HG03521 (cell line): ENCODE measurements at regions not wholly inside any gene's neighbourhood (a gene's known extent, or its start where the extent isn't known, plus 50 kb on each side); places are given as distances from the start of the nearest gene placed in this dataset.
"Not testable (repeated sequence)": the region's sequence is repeated elsewhere in the genome, so short reads cannot be mapped to it uniquely, and the experiment has no call there.

Experiments
- ATAC-seq: cut with Tn5 transposase; IDR thresholded peaks from one replicate; pipeline ENCODE4 v1.9.1; 2021; ENCODE audit warnings: mild to moderate bottlenecking, moderate library complexity; ENCODE audit not compliant: unreplicated experiment

DNA sequence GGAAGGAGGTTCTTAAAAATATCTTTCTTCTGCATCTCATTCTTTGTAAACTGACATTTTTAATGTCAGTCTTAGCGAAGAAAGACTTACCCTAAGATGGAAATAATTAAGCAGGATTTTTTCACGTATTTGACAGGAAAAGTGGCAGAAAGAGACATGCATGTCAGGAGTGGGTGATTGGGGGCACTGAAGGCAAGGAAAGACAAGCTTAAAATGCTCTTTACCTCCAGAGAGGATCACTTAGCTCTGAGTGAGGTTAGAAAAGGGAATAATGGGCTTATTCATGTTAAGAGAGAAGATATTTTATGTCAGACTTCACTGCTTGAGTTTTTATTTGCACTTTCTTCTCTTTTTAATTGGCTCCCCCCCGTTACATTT lies 1358.2 kb upstream of the TMEM132C start:
- no peak for ATAC-seq

GRCh38 chr12:126910570-126910969 lies 1356.4 kb upstream of the TMEM132C start:
- ATAC-seq = no peak

- ATAC-seq = no peak
Measured at GRCh38 chr12:126912111-126912510, 1354.9 kb upstream of the TMEM132C start.

- ATAC-seq = no peak
Measured at GRCh38 chr12:126914170-126914793, 1352.7 kb upstream of the TMEM132C start.

DNA sequence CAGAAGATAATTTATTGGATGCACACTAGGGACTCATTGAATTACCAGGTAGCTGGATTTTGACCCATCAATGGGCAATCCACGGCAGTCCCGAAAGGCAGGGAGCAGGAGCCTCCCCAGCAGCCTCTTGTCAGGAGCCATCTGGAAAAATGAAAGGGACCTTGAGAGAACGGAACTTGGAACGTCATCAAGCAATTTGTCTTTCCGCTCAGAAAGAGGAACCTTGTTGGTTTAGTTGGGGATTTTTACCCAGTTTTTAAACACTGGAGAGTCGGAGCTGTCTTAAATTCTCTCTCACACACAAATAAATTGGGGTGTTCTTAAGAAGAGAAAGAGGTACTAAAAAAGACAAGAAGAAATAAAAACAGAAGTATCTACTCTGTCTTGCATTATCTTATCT lies 1351.7 kb upstream of the TMEM132C start:
- ATAC-seq = no peak

DNA sequence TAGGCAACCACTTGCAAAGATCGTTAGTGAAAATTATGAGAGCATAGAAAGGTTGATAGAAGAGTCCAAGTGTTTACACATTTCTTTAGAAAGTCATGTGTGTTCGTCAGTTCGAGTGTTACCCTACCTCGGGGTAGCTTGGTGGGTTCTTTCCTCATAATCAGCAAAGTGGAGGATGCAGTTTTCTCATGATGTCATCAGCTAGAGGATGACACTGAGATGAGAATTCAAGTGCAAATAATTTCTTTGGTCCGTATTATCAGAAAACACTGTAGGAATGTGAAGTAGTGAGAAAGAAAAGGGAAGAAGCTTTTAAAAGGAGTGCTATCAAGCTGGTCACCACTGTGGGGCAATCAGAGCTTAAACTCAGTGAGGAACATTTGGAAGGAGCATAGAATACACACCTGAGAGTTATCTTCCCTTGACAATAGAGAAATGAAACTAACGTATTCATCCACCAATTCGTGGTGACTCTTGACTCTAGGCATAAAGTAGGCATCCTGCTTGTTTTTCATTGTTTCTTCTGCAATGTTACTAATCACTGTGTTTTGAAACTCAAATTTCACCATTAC lies 1340.9 kb upstream of the TMEM132C start:
- ATAC-seq = no peak

DNA sequence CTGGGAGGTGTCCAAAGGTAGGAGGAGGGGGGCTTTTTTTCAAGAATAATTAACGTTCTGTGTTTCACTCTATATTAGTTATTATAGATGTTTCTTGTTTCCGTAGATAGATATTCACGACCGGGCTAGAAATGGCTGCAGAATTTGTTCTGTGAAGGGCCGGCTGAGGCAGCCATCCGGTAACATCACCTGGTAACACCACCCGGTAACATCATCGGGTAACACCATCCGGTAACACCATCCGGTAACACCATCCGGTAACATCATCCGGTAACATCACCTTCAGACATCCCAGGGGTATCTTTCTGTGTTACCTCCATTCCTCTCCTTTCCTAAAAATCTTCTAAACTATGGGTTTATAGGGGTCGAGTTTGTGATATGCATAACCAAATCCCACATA lies 1336.7 kb upstream of the TMEM132C start:
- ATAC-seq = no peak

DNA sequence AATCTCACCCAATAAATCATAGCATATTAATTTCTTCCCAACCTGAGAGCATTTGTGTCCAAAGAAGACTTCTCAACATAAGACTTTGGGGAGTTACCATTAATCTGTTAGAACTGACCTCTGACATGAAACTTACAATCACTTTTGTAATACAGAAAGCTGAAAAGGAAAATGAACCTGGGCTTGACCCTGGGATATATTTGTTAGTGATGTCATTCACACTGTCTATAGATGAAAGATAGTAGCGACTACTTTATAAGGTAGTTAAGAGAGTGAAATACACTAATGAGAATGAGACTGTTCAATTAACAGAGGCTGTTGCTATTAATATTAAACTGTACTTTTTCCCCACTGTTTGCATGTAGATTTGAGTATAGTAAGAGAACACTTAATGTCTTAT lies 1334.8 kb upstream of the TMEM132C start:
- ATAC-seq = no peak

- ATAC-seq = no peak
Measured at GRCh38 chr12:126935435-126935834, 1331.5 kb upstream of the TMEM132C start.

- ATAC-seq = peak; percentile 51
Measured at GRCh38 chr12:126936181-126936851, 1330.7 kb upstream of the TMEM132C start.

- no peak for ATAC-seq
Measured at GRCh38 chr12:126937431-126937830, 1329.5 kb upstream of the TMEM132C start.

DNA sequence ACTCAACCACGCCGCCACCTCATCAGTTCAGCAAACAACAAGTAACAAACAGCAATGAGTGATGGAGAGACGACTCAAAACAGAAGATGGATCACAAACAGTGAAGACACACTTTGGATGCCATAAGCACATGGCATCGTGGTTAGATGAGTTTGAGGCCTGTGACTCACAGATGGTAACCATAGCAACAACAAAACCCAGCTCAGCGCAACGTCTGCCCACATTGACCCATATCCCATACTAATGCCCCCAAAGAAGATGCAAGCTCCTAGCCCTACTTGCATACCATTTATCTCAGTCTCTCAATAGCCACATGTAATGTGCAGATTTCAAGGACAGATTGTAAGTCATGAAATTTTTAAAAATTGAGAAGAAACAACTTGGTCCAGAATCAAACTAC lies 1322.3 kb upstream of the TMEM132C start:
- no peak for ATAC-seq

DNA sequence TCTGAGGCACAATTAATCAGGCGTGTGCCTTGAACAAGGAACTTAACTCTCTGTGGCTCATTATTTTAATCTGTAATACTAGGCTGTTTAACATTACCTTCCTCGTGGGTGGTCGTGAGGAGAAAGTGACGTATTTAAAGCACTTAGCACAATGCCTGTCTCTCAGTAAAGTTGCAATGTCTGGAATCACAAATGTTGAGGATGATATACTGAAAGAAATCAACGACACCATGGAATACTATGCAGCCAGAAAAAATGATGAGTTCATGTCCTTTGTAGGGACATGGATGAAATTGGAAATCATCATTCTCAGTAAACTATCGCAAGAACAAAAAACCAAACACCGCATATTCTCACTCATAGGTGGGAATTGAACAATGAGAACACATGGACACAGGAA lies 1320.0 kb upstream of the TMEM132C start:
- ATAC-seq = not testable (repeated sequence)

DNA sequence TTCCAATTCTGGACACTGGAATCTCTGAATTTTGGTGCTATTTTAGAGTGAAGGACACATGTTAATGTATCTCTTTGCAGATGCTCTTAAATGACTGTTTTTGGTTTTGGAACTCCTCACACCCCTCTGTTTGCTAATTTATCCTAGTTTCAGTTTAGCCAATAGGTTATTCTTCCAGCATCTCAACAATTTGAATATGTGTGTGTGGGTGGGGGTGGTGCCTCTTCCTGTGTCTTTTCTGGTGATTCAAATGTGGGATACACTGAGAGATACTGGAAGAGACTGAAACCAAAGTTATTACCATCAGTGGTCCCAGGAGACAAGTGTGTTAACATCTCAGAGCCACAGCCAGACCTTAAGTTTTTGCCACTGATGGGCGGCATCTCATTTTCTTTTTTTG lies 1317.4 kb upstream of the TMEM132C start:
- no peak for ATAC-seq

- ATAC-seq = no peak
Measured at GRCh38 chr12:126950266-126950665, 1316.7 kb upstream of the TMEM132C start.

DNA sequence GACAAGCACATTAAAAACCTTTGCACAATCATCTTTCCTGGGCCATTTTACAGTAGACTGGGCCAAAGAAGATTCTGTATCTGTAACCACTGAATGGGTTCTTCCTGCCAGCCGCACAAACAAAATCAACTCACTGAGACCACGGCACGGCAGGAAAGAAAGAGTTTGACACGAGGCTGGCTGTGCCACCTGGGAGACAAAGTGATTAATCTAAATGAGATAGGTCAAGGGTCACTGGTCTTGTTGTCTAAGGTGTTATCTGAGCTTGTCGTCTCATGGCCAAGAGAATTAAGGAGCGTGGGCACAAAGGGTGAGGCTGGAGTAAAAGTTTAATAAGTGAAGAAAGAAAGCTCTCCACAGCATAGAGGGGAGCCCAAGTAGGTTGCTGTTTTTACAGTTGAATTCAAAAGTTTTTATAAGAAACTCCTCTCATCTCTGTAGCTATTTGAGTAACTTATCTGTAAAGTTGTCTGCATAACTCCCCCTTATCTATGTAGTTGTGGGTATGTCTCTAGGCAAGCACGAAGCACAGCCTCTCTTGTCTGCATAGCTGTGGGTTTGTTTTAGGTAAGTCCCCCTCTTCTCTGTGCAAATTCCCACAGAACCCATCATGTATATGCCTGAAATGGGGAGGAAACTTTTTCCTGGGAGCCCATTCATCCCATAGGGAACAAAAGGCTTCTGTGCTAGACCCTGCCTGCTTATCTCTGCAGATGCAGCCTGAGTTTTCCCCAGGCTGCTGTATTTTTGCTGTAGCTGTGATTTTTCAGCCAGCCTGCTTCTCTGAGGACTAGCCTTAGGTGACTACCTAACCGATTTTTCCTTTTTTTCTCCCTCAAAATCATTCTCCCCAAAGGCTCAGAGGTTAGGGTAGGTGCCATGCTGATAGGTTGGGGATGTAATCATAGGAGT lies 1314.6 kb upstream of the TMEM132C start:
- no peak for ATAC-seq

DNA sequence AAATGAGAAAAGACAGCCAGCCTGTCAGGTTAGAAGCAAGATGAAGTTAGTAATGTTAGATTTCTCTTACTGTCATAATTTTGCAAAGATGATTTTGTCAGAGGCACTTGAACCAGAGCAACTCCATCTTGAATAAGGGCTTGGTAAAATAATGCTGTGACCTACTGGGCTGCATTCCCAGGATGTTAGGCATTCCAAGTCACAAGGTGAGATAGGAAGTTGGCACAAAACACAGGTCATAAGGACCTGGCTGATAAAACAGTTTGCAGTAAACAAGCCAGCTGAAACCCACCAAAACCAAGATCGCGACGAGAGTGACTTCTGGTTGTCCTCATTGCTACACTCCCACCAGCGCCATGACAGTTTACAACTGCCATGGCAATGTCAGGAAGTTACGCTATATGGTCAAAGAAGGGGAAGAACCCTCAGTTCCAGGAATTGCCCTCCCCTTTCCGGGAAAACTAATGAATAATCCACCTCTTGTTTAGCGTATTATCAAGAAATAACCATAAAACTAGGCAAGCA lies 1313.5 kb upstream of the TMEM132C start:
- ATAC-seq = no peak

DNA sequence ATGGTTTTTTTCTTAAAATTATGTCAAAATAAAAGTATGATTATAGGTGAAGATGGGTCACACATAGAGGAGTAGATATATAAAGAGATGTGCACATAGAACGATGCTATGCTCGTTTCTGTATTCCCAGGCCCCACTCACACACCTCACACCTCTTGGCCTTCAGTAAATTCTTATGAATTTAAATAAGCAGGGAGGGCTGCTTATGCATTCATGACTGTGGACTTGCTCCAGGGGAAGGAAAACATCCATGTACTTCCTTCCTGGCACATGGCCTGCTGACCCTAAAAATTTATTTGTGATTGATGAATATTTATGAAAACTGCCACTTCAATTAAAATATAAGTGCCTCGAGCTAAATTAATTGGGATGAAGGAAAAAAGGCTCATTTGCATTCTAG lies 1306.7 kb upstream of the TMEM132C start:
- no peak for ATAC-seq

DNA sequence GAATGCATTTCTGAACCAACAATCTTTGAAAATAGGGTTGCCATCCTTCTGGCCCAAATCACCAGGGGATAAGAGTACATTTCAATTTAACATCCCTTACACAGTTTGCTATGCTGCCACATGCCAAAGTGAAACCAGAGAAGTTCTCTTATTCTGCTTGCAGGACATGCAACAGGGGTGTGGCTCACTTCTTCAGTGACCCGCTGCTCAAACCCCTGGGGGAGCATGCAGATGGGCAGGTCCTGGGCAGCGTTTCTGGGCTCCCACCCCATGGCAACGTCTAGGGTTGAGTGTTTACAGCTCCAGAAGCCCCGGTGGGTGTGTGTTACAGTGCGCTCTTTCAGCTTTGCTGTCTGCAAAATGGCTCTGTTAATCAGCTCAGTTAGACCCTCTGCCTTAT lies 1306.3 kb upstream of the TMEM132C start:
- ATAC-seq = no peak

DNA sequence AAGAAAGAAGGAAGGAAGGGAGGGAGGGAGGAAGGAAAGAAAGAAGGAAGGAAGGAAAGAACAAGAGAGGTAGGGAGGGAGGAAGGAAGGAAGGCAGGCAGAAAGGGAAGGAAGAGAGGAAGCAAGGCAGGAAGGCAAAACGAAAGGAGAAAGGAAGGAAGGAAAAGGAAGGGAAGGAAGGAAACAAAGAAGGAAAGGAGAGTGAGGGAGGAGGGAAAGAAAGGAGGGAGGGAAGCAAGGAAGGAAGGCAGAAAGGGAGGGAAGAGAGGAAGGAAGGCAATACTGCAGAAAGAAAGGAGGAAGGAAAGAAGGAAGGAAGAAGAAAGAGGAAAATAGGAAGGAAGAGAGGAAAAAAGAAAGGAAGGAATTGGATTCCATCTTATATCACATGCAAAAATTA lies 1303.1 kb upstream of the TMEM132C start:
- ATAC-seq = no peak

DNA sequence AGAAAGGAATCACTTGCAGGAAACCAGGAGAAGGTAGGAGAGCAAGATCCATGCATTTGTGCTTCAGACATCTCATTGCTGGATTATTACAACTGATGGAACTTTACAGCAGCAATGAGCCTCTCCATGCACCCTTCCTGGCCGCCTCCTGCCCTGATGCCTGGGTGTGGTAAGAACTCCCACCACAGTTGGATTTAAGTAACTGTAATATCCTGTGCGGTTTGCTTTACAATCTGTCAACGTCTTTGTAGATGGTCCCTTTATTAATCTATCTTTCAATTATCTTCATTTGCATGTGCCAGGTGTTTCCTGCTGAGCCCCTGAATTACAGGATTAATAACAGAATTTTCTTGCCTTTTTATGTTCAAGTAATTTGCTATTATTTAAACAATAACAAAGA lies 1300.5 kb upstream of the TMEM132C start:
- ATAC-seq = no peak
